HepG2 (cell line): ENCODE measurements at regions not wholly inside any gene's neighbourhood (a gene's known extent, or its start where the extent isn't known, plus 50 kb on each side); places are given as distances from the start of the nearest gene placed in this dataset.

Experiments
- CTCF ChIP-seq: sonication (generic); formaldehyde crosslinking; IDR thresholded peaks from 2 replicates; pipeline ENCODE4 v1.5.0; 2020; ENCODE audit warnings: mild to moderate bottlenecking, missing genetic modification reagents, moderate library complexity
- HDAC1 ChIP-seq: sonication (generic); formaldehyde crosslinking; IDR thresholded peaks from 2 replicates; pipeline ENCODE4 v1.5.1; 2020; ENCODE audit warnings: mild to moderate bottlenecking, missing genetic modification reagents
- HOXD1 ChIP-seq: sonication (generic); formaldehyde crosslinking; IDR thresholded peaks from 2 replicates; pipeline ENCODE4 v1.5.0; 2020; ENCODE audit warnings: missing genetic modification reagents
- KMT2B ChIP-seq: IDR thresholded peaks from 2 replicates; pipeline ENCODE4 v1.6.1; 2016; ENCODE audit warnings: missing genetic modification reagents, missing compliant biosample characterization
- ZBTB21 ChIP-seq: sonication (generic); formaldehyde crosslinking; IDR thresholded peaks from 2 replicates; pipeline ENCODE4 v1.4.0; 2020; ENCODE audit warnings: missing genetic modification reagents
- ZFY ChIP-seq: sonication (generic); formaldehyde crosslinking; IDR thresholded peaks from 2 replicates; pipeline ENCODE4 v1.4.0; 2020; ENCODE audit warnings: missing genetic modification reagents
- ZHX2 ChIP-seq, 2 experiments: sonication (generic) in 1 of 2; formaldehyde crosslinking in 1 of 2; IDR thresholded peaks; 2 replicates each; pipeline versions ENCODE4 v1.6.1 to v1.9.0; 2014 to 2022; ENCODE audit warnings: antibody characterized with exemption in 1 of 2, borderline replicate concordance in 1 of 2, inconsistent platforms in 1 of 2, low read depth in 1 of 2, missing genetic modification reagents in 1 of 2
- ZNF3 ChIP-seq: IDR thresholded peaks from 2 replicates; pipeline ENCODE4 v1.7.0; 2017; ENCODE audit warnings: inconsistent platforms
- ZNF616 ChIP-seq: sonication (generic); formaldehyde crosslinking; IDR thresholded peaks from 2 replicates; pipeline ENCODE4 v1.5.0; 2020; ENCODE audit warnings: low read depth, mild to moderate bottlenecking, missing genetic modification reagents
- ZNF703 ChIP-seq: sonication (generic); formaldehyde crosslinking; IDR thresholded peaks from 2 replicates; pipeline ENCODE4 v1.5.1; 2020; ENCODE audit warnings: missing genetic modification reagents, mild to moderate bottlenecking, moderate library complexity, borderline replicate concordance
- ZNF883 ChIP-seq: sonication (generic); formaldehyde crosslinking; IDR thresholded peaks from 2 replicates; pipeline ENCODE4 v1.5.1; 2020; ENCODE audit warnings: mild to moderate bottlenecking, missing genetic modification reagents; ENCODE audit errors: not compliant biosample characterization
- TF ChIP-seq, protein P1 (sequence below): sonication (generic); formaldehyde crosslinking; IDR thresholded peaks from one replicate; pipeline ENCODE4 v1.5.1; 2020; ENCODE audit warnings: mild to moderate bottlenecking, missing genetic modification reagents; ENCODE audit errors: not compliant biosample characterization

- TF ChIP-seq ZHX2 (IDR thresholded peaks at IDR 0.05; ENCODE audit: low read depth) (peak; percentile 53; the same call in 1 of the 2 replicates), ZHX2 (CRISPR knock-in tag; IDR thresholded peaks at IDR 0.05; ENCODE audit: borderline replicate concordance) (no peak), ZFY (CRISPR knock-in tag) (peak; percentile 68; the same call in 1 of the 2 replicates), HDAC1 (CRISPR knock-in tag) (peak; percentile 67), KMT2B (CRISPR knock-in tag) (peak; percentile 84), HOXD1 (peak; percentile 25; the same call in 1 of the 2 replicates), ZNF703 (no peak), ZNF883 (CRISPR knock-in tag) (peak; percentile 65), CTCF (CRISPR knock-in tag) (peak; percentile 24; the same call in 1 of the 2 replicates), ZBTB21 (CRISPR knock-in tag) (peak; percentile 91), ZNF3 (CRISPR knock-in tag) (peak; percentile 33; the same call in 1 of the 2 replicates), ZNF616 (CRISPR knock-in tag) (peak; percentile 74)
- TF ChIP-seq, protein P1, sequence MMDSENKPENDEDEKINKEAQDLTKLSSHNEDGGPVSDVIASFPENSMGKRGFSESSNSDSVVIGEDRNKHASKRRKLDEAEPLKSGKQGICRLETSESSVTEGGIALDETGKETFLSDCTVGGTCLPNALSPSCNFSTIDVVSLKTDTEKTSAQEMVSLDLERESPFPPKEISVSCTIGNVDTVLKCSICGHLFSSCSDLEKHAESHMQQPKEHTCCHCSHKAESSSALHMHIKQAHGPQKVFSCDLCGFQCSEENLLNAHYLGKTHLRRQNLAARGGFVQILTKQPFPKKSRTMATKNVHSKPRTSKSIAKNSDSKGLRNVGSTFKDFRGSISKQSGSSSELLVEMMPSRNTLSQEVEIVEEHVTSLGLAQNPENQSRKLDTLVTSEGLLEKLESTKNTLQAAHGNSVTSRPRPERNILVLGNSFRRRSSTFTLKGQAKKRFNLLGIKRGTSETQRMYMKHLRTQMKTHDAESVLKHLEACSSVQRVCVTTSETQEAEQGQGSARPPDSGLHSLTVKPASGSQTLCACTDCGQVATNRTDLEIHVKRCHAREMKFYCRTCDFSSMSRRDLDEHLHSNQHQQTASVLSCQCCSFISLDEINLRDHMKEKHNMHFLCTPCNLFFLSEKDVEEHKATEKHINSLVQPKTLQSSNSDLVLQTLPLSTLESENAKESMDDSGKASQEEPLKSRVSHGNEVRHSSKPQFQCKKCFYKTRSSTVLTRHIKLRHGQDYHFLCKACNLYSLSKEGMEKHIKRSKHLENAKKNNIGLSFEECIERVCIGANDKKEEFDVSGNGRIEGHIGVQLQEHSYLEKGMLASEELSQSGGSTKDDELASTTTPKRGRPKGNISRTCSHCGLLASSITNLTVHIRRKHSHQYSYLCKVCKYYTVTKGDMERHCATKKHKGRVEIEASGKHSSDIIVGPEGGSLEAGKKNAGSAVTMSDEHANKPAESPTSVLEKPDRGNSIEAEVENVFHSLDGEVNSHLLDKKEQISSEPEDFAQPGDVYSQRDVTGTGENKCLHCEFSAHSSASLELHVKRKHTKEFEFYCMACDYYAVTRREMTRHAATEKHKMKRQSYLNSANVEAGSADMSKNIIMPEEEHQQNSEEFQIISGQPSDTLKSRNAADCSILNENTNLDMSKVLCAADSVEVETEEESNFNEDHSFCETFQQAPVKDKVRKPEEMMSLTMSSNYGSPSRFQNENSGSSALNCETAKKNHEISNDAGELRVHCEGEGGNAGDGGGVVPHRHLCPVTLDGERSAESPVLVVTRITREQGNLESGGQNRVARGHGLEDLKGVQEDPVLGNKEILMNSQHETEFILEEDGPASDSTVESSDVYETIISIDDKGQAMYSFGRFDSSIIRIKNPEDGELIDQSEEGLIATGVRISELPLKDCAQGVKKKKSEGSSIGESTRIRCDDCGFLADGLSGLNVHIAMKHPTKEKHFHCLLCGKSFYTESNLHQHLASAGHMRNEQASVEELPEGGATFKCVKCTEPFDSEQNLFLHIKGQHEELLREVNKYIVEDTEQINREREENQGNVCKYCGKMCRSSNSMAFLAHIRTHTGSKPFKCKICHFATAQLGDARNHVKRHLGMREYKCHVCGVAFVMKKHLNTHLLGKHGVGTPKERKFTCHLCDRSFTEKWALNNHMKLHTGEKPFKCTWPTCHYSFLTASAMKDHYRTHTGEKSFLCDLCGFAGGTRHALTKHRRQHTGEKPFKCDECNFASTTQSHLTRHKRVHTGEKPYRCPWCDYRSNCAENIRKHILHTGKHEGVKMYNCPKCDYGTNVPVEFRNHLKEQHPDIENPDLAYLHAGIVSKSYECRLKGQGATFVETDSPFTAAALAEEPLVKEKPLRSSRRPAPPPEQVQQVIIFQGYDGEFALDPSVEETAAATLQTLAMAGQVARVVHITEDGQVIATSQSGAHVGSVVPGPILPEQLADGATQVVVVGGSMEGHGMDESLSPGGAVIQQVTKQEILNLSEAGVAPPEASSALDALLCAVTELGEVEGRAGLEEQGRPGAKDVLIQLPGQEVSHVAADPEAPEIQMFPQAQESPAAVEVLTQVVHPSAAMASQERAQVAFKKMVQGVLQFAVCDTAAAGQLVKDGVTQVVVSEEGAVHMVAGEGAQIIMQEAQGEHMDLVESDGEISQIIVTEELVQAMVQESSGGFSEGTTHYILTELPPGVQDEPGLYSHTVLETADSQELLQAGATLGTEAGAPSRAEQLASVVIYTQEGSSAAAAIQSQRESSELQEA (CRISPR knock-in tag), result no peak
Observed at GRCh38 chr14:31965735-31966598, 111.1 kb upstream of the ARHGAP5 start (continued).
